ENCODE measurements at regions not wholly inside any gene's neighbourhood (a gene's known extent, or its start where the extent isn't known, plus 50 kb on each side); places are given as distances from the start of the nearest gene placed in this dataset.

DNA sequence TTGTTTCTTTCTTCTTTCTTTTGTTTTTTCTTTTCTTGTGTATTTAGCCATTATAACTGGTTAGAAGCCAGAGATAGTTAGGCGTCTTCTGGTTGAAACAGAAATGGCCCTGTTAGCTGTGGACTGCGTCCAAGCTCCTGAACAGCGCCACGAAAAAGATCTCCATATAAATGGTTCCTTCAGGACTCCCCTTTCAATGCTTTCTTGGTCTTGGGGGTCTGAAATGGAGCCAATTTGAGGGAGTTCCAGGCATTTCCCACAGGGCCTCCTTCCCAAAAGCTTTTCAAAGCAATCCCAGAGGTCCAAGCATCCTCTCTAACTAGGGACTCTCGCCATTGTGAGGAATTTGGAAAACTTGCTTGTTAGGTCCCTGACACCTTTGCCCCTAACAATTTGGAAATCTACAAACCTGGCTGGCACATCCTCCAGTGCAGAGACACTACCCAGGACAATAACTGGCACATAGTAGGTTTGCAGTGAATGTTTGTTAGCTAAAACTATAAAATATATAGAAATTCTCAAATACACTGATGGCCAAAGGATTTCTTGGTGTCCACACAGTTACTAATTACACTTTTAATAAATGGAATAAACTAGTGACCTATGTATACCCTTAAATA is 80.1 kb downstream of the MYCN start:
- Histone ChIP-seq H3K9me3 (no peaks in the 10 kb centered on the region), H3K27ac (no peak overlapping the region), H3K36me3 (no peaks in the 10 kb centered on the region), H3K4me3 (no peak overlapping the region), H3K27me3 (peaks cover 6% of the 10 kb centered on the region), H3K4me1 (no peaks in the 10 kb centered on the region)
- DNase-seq (ENCODE audit: low spot score in 2 of 2) = no peak
- TF ChIP-seq POLR2AphosphoS5 (IDR thresholded peaks at IDR 0.05) = no peak
- TF ChIP-seq, protein P1, sequence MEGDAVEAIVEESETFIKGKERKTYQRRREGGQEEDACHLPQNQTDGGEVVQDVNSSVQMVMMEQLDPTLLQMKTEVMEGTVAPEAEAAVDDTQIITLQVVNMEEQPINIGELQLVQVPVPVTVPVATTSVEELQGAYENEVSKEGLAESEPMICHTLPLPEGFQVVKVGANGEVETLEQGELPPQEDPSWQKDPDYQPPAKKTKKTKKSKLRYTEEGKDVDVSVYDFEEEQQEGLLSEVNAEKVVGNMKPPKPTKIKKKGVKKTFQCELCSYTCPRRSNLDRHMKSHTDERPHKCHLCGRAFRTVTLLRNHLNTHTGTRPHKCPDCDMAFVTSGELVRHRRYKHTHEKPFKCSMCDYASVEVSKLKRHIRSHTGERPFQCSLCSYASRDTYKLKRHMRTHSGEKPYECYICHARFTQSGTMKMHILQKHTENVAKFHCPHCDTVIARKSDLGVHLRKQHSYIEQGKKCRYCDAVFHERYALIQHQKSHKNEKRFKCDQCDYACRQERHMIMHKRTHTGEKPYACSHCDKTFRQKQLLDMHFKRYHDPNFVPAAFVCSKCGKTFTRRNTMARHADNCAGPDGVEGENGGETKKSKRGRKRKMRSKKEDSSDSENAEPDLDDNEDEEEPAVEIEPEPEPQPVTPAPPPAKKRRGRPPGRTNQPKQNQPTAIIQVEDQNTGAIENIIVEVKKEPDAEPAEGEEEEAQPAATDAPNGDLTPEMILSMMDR (IDR thresholded peaks at IDR 0.05) = no peak
- TF ChIP-seq POLR2A (IDR thresholded peaks at IDR 0.05) = no peak
- TF ChIP-seq EP300 (IDR thresholded peaks at IDR 0.05) = no peak
- 87% methylated on average over 5 of the region's 5 CpGs for WGBS

DNA sequence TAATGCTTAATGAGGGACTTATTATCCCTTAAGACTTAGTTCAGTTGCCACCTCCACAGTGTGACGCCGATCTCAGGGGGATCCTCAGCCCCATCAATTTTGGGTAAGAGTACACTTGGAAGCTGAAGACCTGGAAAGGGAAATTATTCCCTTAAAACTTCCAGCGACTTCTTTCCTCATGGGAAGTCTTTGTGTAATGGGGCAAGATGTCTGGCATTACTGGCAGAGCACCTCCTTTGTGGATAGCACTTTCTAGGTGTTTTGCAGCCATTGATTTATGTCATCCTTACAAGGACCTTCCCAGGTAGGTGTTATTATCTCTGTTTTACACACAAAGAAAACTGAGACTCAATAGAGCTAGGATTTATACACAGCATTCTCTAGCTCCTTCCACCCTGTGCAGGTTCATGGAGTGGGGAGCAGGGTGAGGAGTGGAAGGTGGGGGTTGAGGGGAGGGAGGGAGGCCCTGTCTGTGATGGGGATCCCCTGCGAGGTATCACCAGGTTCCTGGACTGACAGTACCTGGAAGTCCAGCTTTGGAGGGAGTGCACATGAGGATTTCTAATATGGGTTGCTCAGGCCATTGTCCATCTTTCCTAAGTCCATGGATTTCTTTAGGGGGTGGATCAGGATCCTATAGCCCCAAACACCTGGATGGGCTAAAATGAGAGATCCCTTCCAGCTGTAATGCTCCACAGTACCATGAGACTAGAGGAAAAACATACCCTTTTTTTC is 79.4 kb downstream of the MYCN start:
- TF ChIP-seq POLR2AphosphoS5 (IDR thresholded peaks at IDR 0.05) = no peak
- H3K9me3 ChIP-seq = no peaks in the 10 kb centered on the region
- H3K27me3 ChIP-seq = peaks cover 13% of the 10 kb centered on the region
- no peak overlapping the region for H3K27ac ChIP-seq
- H3K36me3 ChIP-seq = no peaks in the 10 kb centered on the region
- DNase-seq (ENCODE audit: low spot score in 2 of 2) = no peak
- H3K4me1 ChIP-seq = no peaks in the 10 kb centered on the region
- H3K4me3 ChIP-seq = no peak overlapping the region
- WGBS = 87% methylated on average over 4 of the region's 4 CpGs

DNA sequence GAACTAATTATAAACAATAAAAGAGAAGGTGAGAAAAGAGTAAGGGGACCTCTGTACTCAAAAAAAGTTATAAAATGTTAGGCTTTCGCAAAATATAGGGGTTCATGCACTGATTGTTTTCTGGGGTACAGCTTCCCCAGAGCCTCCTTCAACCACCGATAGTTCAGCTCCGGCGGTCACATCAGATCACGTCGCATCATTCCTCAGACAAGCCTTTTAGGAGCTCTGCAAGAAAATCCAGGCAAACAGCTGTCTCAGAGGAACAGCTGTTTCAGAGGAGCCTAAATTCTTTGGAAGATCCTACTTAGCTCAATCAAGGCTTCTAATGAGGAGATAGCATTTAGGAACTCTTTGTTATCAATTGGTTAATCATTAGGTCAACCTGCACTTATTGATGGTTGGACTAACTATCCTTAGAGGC is 78.7 kb downstream of the MYCN start:
- H3K36me3 ChIP-seq = no peaks in the 10 kb centered on the region
- H3K27ac ChIP-seq = no peak overlapping the region
- DNase-seq (ENCODE audit: low spot score in 2 of 2) = no peak
- H3K4me3 ChIP-seq = no peak overlapping the region
- no peaks in the 10 kb centered on the region for H3K4me1 ChIP-seq
- H3K9me3 ChIP-seq = no peaks in the 10 kb centered on the region
- H3K27me3 ChIP-seq = peaks cover 21% of the 10 kb centered on the region
- TF ChIP-seq EP300 (IDR thresholded peaks at IDR 0.05) (no peak), POLR2A (IDR thresholded peaks at IDR 0.05) (no peak), POLR2AphosphoS5 (IDR thresholded peaks at IDR 0.05) (no peak)
- TF ChIP-seq, protein P1 (IDR thresholded peaks at IDR 0.05) = no peak
- WGBS = 73% methylated on average over 6 of the region's 6 CpGs

DNA sequence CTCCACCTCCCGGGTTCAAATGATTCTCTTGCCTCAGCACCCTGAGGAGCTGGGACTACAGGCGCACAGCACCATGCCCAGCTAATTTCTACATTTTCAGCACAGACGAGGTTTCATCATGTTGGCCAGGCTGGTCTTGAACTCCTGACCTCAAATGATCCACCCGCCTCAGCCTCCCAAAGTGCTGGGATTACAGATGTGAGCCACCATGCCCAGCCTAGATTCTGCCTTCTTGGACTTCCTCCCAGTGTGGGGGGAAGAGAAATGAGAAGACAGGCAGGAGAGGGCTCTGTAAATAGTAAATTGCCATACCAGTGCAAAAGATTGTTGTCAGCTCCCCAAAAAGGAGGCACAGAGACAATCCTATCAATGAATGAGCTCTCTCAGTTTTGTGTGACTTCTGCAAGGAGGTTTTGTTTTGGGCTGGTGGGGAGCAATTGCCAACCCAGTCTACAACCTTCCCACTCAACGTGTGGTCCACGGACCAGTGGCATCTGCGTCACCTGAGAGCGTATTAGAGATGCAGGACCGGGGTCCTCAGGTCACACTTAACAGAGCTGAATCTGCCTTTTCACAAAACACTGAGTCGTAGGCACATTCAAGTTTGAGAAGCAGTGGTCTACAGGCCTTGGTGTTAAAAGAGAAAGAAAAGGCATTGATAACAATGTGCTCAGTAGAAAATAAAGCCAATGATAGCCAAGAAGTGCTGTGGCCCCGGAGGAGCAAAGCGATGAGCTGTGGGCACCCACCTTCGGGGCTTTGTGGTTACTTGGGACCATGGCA is 78.1 kb downstream of the MYCN start:
- no peaks in the 10 kb centered on the region for H3K36me3 ChIP-seq
- no peak overlapping the region for H3K27ac ChIP-seq
- H3K27me3 ChIP-seq = peaks cover 27% of the 10 kb centered on the region
- no peak overlapping the region for H3K4me3 ChIP-seq
- H3K4me1 ChIP-seq = peaks cover 5% of the 10 kb centered on the region
- no peak for DNase-seq (ENCODE audit: low spot score in 2 of 2)
- H3K9me3 ChIP-seq = no peaks in the 10 kb centered on the region
- TF ChIP-seq, protein P1 (IDR thresholded peaks at IDR 0.05) = no peak
- no peak for TF ChIP-seq POLR2AphosphoS5 (IDR thresholded peaks at IDR 0.05)
- TF ChIP-seq EP300 (IDR thresholded peaks at IDR 0.05) = no peak
- no peak for TF ChIP-seq POLR2A (IDR thresholded peaks at IDR 0.05)
- 93% methylated on average over 13 of the region's 13 CpGs for WGBS

DNA sequence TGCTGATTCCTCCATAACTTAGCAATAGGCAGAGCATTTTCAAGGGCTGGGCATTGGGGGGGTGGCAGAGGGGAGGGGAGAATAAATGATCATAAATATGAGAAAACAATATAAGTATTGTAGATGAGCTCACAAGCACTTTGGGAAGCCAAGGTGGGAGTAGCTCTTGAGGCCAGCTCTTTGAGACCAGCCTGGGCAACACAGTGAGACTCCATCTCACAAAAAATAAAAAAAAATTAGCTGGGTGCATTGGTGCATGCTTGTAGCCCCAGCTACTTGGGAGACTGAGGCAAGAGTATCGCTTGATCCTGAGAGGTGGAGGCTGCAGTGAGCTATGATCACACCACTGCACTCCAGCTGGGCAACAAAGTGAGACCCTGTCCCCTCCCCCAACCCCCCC is 75.9 kb downstream of the MYCN start:
- DNase-seq (ENCODE audit: low spot score in 2 of 2) = no peak
- WGBS = 94% methylated on average over 1 of the region's 1 CpG
- TF ChIP-seq, protein P1 (IDR thresholded peaks at IDR 0.05) = no peak
- TF ChIP-seq POLR2A (IDR thresholded peaks at IDR 0.05) (no peak), POLR2AphosphoS5 (IDR thresholded peaks at IDR 0.05) (no peak), EP300 (IDR thresholded peaks at IDR 0.05) (no peak)
- Histone ChIP-seq H3K4me1 (peaks cover 18% of the 10 kb centered on the region), H3K36me3 (no peaks in the 10 kb centered on the region), H3K4me3 (no peak overlapping the region), H3K9me3 (no peaks in the 10 kb centered on the region), H3K27ac (no peak overlapping the region), H3K27me3 (peaks cover 40% of the 10 kb centered on the region)
